Endothelial cell of umbilical vein (primary cell): ENCODE measurements at regions not wholly inside any gene's neighbourhood (a gene's known extent, or its start where the extent isn't known, plus 50 kb on each side); places are given as distances from the start of the nearest gene placed in this dataset.

Source experiments
- BruUV-seq: library from RNA; stranded (reverse); fragments of 400-500 nt; replicated peaks from 2 replicates; lab custom pipeline; 2021; lab: Mats Ljungman, UMichigan
- CTCF ChIA-PET: fragments of 300-600, 350-600 bp; sonication (Branson Sonifier 250); formaldehyde crosslinking; loops from one replicate; lab custom pipeline; 2021; ENCODE audit warnings: antibody characterized with exemption, inconsistent platforms; lab: Charles Lee
- POLR2A ChIA-PET: fragments of 300-600, 350-600 bp; sonication (Branson Sonifier 250); formaldehyde crosslinking; loops from one replicate; lab custom pipeline; 2021; ENCODE audit warnings: antibody characterized with exemption, inconsistent platforms; lab: Charles Lee
- DNase-seq: peaks from one replicate; pipeline ENCODE4 v3.0.0-alpha.2; 2011; ENCODE audit warnings: low read depth, low spot score
- FAIRE-seq: peaks from 2 replicates; lab custom pipeline; 2011; peaks lifted over from hg19 to GRCh38; lab: Jason Lieb, UNC
- H2AFZ ChIP-seq: 2 replicates; pipeline ENCODE4 v1.6.0; 2012; ENCODE audit warnings: low read depth, low read length, control low read depth, inconsistent platforms
- H3K27ac ChIP-seq: 2 replicates; pipeline ENCODE4 v1.5.1; 2011; ENCODE audit warnings: low read depth, mild to moderate bottlenecking, control low read depth, low read length, moderate library complexity; ENCODE audit not compliant: insufficient read depth
- H3K27me3 ChIP-seq, 2 experiments: 2 replicates each; pipeline versions ENCODE4 v1.6.0 to v1.6.1; 2011; ENCODE audit warnings: low read length in 2 of 2, mixed read lengths in 1 of 2; ENCODE audit not compliant: control insufficient read depth in 2 of 2, insufficient read depth in 2 of 2
- H3K36me3 ChIP-seq, 2 experiments: 2 replicates in 1 of 2; 3 replicates in 1 of 2; pipeline ENCODE4 v1.5.1; 2011; ENCODE audit warnings: low read length in 2 of 2, mild to moderate bottlenecking in 1 of 2, moderate library complexity in 1 of 2; ENCODE audit not compliant: control insufficient read depth in 2 of 2, insufficient read depth in 2 of 2; ENCODE audit errors: extremely low read depth in 1 of 2
- H3K4me1 ChIP-seq: 3 replicates; pipeline ENCODE4 v1.5.1; 2011; ENCODE audit warnings: mild to moderate bottlenecking, low read length; ENCODE audit not compliant: control insufficient read depth, insufficient read depth; ENCODE audit errors: extremely low read depth
- H3K4me2 ChIP-seq: 2 replicates; pipeline ENCODE4 v1.6.1; 2011; ENCODE audit warnings: low read length, control low read depth, mixed read lengths; ENCODE audit not compliant: insufficient read depth
- H3K4me3 ChIP-seq, 3 experiments: fragments of 200-600 bp in 1 of 3; sonication (generic), shearing (Covaris generic) in 1 of 3; replicated peaks in 1 of 3; 2 replicates each; pipeline ENCODE4 v1.5.1; 2011 to 2016; ENCODE audit warnings: control low read depth in 3 of 3, low read length in 3 of 3, mild to moderate bottlenecking in 2 of 3, inconsistent platforms in 1 of 3, low read depth in 1 of 3, moderate library complexity in 1 of 3; ENCODE audit not compliant: insufficient read depth in 1 of 3
- H3K79me2 ChIP-seq: 2 replicates; pipeline ENCODE4 v1.6.0; 2012; ENCODE audit warnings: low read length, inconsistent platforms; ENCODE audit not compliant: control insufficient read depth, insufficient read depth
- H3K9ac ChIP-seq: replicated peaks from 2 replicates; pipeline ENCODE3; 2011; ENCODE audit warnings: low read length, control low read depth; ENCODE audit not compliant: insufficient read depth; ENCODE audit errors: extremely low read depth
- H3K9me1 ChIP-seq: replicated peaks from 3 replicates; pipeline ENCODE4 v1.6.0; 2011; ENCODE audit warnings: mild to moderate bottlenecking, low read length; ENCODE audit not compliant: control insufficient read depth, insufficient read depth; ENCODE audit errors: extremely low read depth
- H3K9me3 ChIP-seq: replicated peaks from 2 replicates; pipeline ENCODE4 v1.5.1; 2012; ENCODE audit warnings: low read length, inconsistent platforms; ENCODE audit not compliant: control insufficient read depth, insufficient read depth
- H4K20me1 ChIP-seq: replicated peaks from 2 replicates; pipeline ENCODE3; 2011; ENCODE audit warnings: mild to moderate bottlenecking, low read length; ENCODE audit not compliant: control insufficient read depth, insufficient read depth; ENCODE audit errors: extremely low read depth
- EZH2 ChIP-seq: IDR thresholded peaks from 2 replicates; pipeline ENCODE4 v1.6.1; 2012; ENCODE audit warnings: borderline replicate concordance, low read depth, mild to moderate bottlenecking, moderate library complexity, low read length, inconsistent platforms; ENCODE audit not compliant: severe bottlenecking
- FOS ChIP-seq: IDR thresholded peaks from 2 replicates; pipeline ENCODE4 v1.6.1; 2011; ENCODE audit warnings: mild to moderate bottlenecking, low read length, moderate library complexity, borderline replicate concordance; ENCODE audit not compliant: insufficient read depth
- GATA2 ChIP-seq: IDR thresholded peaks from 2 replicates; pipeline ENCODE4 v1.7.0; 2011; ENCODE audit warnings: low read depth, mild to moderate bottlenecking, moderate library complexity, mixed read lengths, low read length; ENCODE audit not compliant: insufficient read length, insufficient read depth
- JUN ChIP-seq: IDR thresholded peaks from 2 replicates; pipeline ENCODE4 v1.6.1; 2011; ENCODE audit warnings: borderline replicate concordance, low read depth; ENCODE audit not compliant: insufficient read length, insufficient read depth
- MYC ChIP-seq: IDR thresholded peaks from one replicate; pipeline ENCODE4 v1.6.1; 2011; ENCODE audit warnings: mild to moderate bottlenecking, low read depth, low read length
- POLR2A ChIP-seq: IDR thresholded peaks from 2 replicates; pipeline ENCODE4 v1.6.1; 2012; ENCODE audit warnings: low read depth, mild to moderate bottlenecking, control low read depth, low read length
- POLR2AphosphoS5 ChIP-seq: IDR thresholded peaks from 2 replicates; pipeline ENCODE4 v1.6.1; 2012; ENCODE audit warnings: low read depth, mild to moderate bottlenecking, control low read depth, low read length, moderate library complexity; ENCODE audit not compliant: insufficient read depth
- dilution Hi-C: fragments of 300-500 bp; cut with MboI; formaldehyde crosslinking; loops from one replicate; pipeline ENCODE4 v1.15.0; 2019; ENCODE audit warnings: low sequenced_read_pairs; ENCODE audit not compliant: extremely low pct_ligation_motif_present
- intact Hi-C: fragments of 100-400 bp; cut with micrococcal nuclease; formaldehyde crosslinking; loops from one replicate; pipeline ENCODE4 v1.10.0; 2022
- TF ChIP-seq, protein P1 (sequence below): IDR thresholded peaks from 2 replicates; pipeline ENCODE4 v1.6.1; 2011; ENCODE audit not compliant: insufficient read depth, insufficient read length
- TF ChIP-seq, protein P2 (sequence below), 2 donors: IDR thresholded peaks; 1 replicate in 1 of 2; 2 replicates in 1 of 2; pipeline ENCODE4 v1.5.1; 2011; ENCODE audit warnings: low read length in 2 of 2, mild to moderate bottlenecking in 2 of 2, moderate library complexity in 2 of 2, control low read depth in 1 of 2, inconsistent platforms in 1 of 2, low read depth in 1 of 2; ENCODE audit not compliant: insufficient read depth in 1 of 2; ENCODE audit errors: extremely low read depth in 1 of 2

DNA sequence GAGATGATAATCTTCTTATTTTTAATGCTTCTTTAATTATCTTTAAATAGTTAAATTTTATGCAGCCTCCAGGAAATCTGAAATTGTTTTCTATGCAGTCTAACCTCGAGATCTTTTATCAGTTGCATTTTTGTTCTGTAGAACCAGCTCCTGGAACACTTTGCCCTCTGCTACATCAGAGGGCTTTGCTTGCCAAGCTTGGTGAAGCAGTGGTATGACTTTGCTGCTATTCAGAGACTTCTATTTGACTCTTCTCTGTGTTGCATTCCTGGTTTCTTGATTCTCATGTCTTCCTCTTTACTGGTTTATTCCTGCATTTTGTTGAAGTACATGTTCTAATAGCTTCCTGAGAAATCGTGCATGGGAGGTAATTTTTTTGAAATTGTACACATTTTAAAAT lies 163.7 kb upstream of the TMEM229A start:
- Histone ChIP-seq H3K4me3 (no peak overlapping the region), H3K9ac (no peak overlapping the region), H3K4me1 (no peaks in the 10 kb centered on the region), H3K4me2 (no peak overlapping the region), H3K27ac (no peak overlapping the region), H3K36me3 (no peaks in the 10 kb centered on the region), H3K27me3 (no peaks in the 10 kb centered on the region), H3K79me2 (no peaks in the 10 kb centered on the region), H3K9me1 (no peaks in the 10 kb centered on the region), H4K20me1 (no peaks in the 10 kb centered on the region), H2AFZ (no peak overlapping the region), H3K9me3 (no peaks in the 10 kb centered on the region)
- intact Hi-C loops (no loop called here), dilution Hi-C loops (no loop called here)
- CTCF ChIA-PET = interaction anchor here (0.7 kb wide), 1 partner anchor 10 kb away, joined by 3 read pairs; no protein-coding TSS in a partner anchor
- POLR2A ChIA-PET = no interaction called here
- DNase-seq (no peak), FAIRE-seq (no peak)
- TF ChIP-seq EZH2 = no peak
- TF ChIP-seq POLR2A = no peak
- TF ChIP-seq, protein P1, sequence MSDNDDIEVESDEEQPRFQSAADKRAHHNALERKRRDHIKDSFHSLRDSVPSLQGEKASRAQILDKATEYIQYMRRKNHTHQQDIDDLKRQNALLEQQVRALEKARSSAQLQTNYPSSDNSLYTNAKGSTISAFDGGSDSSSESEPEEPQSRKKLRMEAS = no peak
- TF ChIP-seq GATA2 = no peak
- TF ChIP-seq, protein P2, sequence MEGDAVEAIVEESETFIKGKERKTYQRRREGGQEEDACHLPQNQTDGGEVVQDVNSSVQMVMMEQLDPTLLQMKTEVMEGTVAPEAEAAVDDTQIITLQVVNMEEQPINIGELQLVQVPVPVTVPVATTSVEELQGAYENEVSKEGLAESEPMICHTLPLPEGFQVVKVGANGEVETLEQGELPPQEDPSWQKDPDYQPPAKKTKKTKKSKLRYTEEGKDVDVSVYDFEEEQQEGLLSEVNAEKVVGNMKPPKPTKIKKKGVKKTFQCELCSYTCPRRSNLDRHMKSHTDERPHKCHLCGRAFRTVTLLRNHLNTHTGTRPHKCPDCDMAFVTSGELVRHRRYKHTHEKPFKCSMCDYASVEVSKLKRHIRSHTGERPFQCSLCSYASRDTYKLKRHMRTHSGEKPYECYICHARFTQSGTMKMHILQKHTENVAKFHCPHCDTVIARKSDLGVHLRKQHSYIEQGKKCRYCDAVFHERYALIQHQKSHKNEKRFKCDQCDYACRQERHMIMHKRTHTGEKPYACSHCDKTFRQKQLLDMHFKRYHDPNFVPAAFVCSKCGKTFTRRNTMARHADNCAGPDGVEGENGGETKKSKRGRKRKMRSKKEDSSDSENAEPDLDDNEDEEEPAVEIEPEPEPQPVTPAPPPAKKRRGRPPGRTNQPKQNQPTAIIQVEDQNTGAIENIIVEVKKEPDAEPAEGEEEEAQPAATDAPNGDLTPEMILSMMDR (IDR thresholded peaks at IDR 0.05; ENCODE audit: extremely low read depth in 1 of 2, insufficient read depth in 1 of 2, low read depth in 1 of 2, low read length in 2 of 2) = no peak
- no peak for TF ChIP-seq FOS
- no peak for TF ChIP-seq POLR2AphosphoS5
- TF ChIP-seq MYC = no peak
- TF ChIP-seq JUN = no peak
- BruUV-seq = no TSS peak
